ENCODE measurements at regions not wholly inside any gene's neighbourhood (a gene's known extent, or its start where the extent isn't known, plus 50 kb on each side); places are given as distances from the start of the nearest gene placed in this dataset.

GRCh38 chr20:17822540-17823408 lies 123.0 kb downstream of the BANF2 start:
- ChIA-PET POLR2A (no interaction called here), RAD21 (ENCODE audit: low non-redundant PET in 1 of 2, low total read pairs in 2 of 2, uncharacterized antibody in 2 of 2, unreplicated experiment in 2 of 2) (no interaction called here), CTCF (no interaction called here)
- Histone ChIP-seq H3K9ac (ENCODE audit: low read length) (no peak overlapping the region), H3K27me3 (ENCODE audit: insufficient read depth, low read length) (no peaks in the 10 kb centered on the region), H4K20me1 (ENCODE audit: insufficient read depth) (no peaks in the 10 kb centered on the region), H3K79me2 (ENCODE audit: insufficient read depth, low read length) (no peaks in the 10 kb centered on the region), H3K4me2 (ENCODE audit: low read length) (no peak overlapping the region), H2AFZ (ENCODE audit: low read depth, low read length, poor library complexity, severe bottlenecking) (no peak overlapping the region), H3K27ac (ENCODE audit: low read depth, low read length) (no peak overlapping the region), H3K36me3 (ENCODE audit: control insufficient read depth in 1 of 2, insufficient read depth in 2 of 2, low read length in 2 of 2) (no peaks in the 10 kb centered on the region), H3K9me3 (ENCODE audit: control insufficient read depth in 1 of 2, insufficient read depth in 1 of 2, low read depth in 1 of 2, low read length in 2 of 2) (peaks cover 0 to 3% of the 10 kb centered on the region in 2 experiments; a peak in 1 of 4 replicates), H3K9me2 (ENCODE audit: insufficient read depth) (no peaks in the 10 kb centered on the region), H3K4me3 (replicated peaks in 1 of 2; ENCODE audit: low read depth in 1 of 2, low read length in 2 of 2) (no peak overlapping the region), H3K4me1 (ENCODE audit: control insufficient read depth in 1 of 2, insufficient read depth in 2 of 2, low read length in 2 of 2) (peaks cover 5 to 24% of the 10 kb centered on the region in 2 experiments; a peak in 3 of 4 replicates)
- TF ChIP-seq SIN3A (IDR thresholded peaks at IDR 0.05; ENCODE audit: low read depth) (no peak), ZFX (IDR thresholded peaks at IDR 0.05) (no peak), SP1 (IDR thresholded peaks at IDR 0.05; ENCODE audit: low read depth) (no peak), EZH2 (IDR thresholded peaks at IDR 0.05) (no peak), YY1 (IDR thresholded peaks at IDR 0.05; ENCODE audit: extremely low read depth, insufficient replicate concordance, low read depth, low read length) (no peak), SRF (IDR thresholded peaks at IDR 0.05; ENCODE audit: low read depth) (no peak), ZBTB33 (IDR thresholded peaks at IDR 0.05; ENCODE audit: extremely low read depth, insufficient replicate concordance, low read length) (no peak), EZH2phosphoT487 (IDR thresholded peaks at IDR 0.05; ENCODE audit: borderline replicate concordance) (no peak), MAX (IDR thresholded peaks at IDR 0.05) (no peak), FOSL1 (IDR thresholded peaks at IDR 0.05; ENCODE audit: low read depth) (no peak), ELF1 (IDR thresholded peaks at IDR 0.05; ENCODE audit: borderline replicate concordance, low read depth) (no peak)
- TF ChIP-seq, protein P1, sequence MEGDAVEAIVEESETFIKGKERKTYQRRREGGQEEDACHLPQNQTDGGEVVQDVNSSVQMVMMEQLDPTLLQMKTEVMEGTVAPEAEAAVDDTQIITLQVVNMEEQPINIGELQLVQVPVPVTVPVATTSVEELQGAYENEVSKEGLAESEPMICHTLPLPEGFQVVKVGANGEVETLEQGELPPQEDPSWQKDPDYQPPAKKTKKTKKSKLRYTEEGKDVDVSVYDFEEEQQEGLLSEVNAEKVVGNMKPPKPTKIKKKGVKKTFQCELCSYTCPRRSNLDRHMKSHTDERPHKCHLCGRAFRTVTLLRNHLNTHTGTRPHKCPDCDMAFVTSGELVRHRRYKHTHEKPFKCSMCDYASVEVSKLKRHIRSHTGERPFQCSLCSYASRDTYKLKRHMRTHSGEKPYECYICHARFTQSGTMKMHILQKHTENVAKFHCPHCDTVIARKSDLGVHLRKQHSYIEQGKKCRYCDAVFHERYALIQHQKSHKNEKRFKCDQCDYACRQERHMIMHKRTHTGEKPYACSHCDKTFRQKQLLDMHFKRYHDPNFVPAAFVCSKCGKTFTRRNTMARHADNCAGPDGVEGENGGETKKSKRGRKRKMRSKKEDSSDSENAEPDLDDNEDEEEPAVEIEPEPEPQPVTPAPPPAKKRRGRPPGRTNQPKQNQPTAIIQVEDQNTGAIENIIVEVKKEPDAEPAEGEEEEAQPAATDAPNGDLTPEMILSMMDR (IDR thresholded peaks at IDR 0.05 in 2 of 3, conservative IDR thresholded peaks at IDR 0.05 in 1 of 3; ENCODE audit: borderline replicate concordance in 1 of 3, insufficient read depth in 1 of 3, low read depth in 2 of 3, low read length in 2 of 3): no peak
- ATAC-seq: no peak
- DNase-seq (ENCODE audit: low read depth, low spot score): no peak
- intact Hi-C loops (cut with micrococcal nuclease): no loop called here
- no TSS peak for BruUV-seq (replicated peaks)

Measured in HCT116 (cell line).